Prostate gland (tissue), 2 donors: ENCODE measurements at regions not wholly inside any gene's neighbourhood (a gene's known extent, or its start where the extent isn't known, plus 50 kb on each side); places are given as distances from the start of the nearest gene placed in this dataset.

Experiments used
- POLR2A ChIP-seq: fragments of 450-650 bp; IDR thresholded peaks from one replicate; pipeline ENCODE4 v1.6.1; 2016; ENCODE audit warnings: antibody characterized with exemption, mild to moderate bottlenecking
- POLR2AphosphoS5 ChIP-seq: sonication (generic); formaldehyde crosslinking; IDR thresholded peaks from one replicate; pipeline ENCODE4 v1.6.1; 2017; ENCODE audit warnings: antibody characterized with exemption
- TF ChIP-seq, protein P1 (sequence below), 4 experiments: fragments of 200-600 bp in 2 of 4; fragments of 450-650 bp in 2 of 4; sonication (generic) in 2 of 4; IDR thresholded peaks; 1 replicate in 3 of 4; 2 replicates in 1 of 4; pipeline ENCODE4 v1.5.1; 2016 to 2019; ENCODE audit warnings: antibody characterized with exemption in 4 of 4, mild to moderate bottlenecking in 2 of 4, moderate library complexity in 2 of 4

DNA sequence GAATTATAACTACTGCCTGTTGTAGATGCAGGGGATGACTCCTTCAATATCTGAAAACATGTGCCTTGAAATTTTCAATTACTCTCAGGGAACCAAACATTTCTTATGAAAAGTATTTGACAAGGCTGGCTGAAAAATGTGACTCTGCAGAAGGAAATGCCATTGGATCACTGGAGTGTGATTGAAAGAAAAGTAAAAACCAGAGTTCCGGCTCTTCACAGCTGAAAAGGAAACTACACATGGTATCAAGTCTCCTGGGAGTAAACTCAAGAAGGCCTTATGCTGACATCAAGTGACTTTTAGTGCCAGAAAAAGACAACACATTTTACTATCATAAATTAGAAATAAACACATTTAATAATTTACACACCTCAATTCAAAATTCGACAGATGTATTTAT is 693.0 kb downstream of the LRFN5 start:
- TF ChIP-seq, protein P1, sequence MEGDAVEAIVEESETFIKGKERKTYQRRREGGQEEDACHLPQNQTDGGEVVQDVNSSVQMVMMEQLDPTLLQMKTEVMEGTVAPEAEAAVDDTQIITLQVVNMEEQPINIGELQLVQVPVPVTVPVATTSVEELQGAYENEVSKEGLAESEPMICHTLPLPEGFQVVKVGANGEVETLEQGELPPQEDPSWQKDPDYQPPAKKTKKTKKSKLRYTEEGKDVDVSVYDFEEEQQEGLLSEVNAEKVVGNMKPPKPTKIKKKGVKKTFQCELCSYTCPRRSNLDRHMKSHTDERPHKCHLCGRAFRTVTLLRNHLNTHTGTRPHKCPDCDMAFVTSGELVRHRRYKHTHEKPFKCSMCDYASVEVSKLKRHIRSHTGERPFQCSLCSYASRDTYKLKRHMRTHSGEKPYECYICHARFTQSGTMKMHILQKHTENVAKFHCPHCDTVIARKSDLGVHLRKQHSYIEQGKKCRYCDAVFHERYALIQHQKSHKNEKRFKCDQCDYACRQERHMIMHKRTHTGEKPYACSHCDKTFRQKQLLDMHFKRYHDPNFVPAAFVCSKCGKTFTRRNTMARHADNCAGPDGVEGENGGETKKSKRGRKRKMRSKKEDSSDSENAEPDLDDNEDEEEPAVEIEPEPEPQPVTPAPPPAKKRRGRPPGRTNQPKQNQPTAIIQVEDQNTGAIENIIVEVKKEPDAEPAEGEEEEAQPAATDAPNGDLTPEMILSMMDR (IDR thresholded peaks at IDR 0.05) = no peak
- TF ChIP-seq POLR2A = no peak
- TF ChIP-seq POLR2AphosphoS5 = no peak
